Putamen (tissue), 1 donor: ENCODE measurements at regions not wholly inside any gene's neighbourhood (a gene's known extent, or its start where the extent isn't known, plus 50 kb on each side); places are given as distances from the start of the nearest gene placed in this dataset.

Experiments used
- DNase-seq: peaks from one replicate; pipeline ENCODE4 v3.0.0-alpha.2; 2016; ENCODE audit warnings: low spot score

DNA sequence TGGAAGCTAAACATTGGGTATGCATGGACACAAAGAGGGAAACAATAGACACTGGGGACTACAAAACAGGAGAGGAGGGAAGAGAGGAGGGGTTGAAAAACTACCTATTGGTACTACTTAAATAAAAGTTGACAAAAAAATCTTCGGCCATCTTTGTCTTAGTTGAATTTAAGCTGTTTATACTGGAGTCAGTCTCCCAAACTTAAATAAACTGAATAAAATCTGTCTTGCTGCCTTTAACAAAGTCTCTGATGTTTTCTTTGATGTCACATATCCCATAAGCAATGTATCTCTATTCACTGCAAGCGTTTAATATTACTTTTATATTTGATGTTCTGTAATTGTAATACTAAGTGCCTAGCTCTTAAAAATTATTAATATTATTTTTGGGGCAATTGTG, 409.2 kb upstream of the EPHA7 start:
- DNase-seq: no peak

DNA sequence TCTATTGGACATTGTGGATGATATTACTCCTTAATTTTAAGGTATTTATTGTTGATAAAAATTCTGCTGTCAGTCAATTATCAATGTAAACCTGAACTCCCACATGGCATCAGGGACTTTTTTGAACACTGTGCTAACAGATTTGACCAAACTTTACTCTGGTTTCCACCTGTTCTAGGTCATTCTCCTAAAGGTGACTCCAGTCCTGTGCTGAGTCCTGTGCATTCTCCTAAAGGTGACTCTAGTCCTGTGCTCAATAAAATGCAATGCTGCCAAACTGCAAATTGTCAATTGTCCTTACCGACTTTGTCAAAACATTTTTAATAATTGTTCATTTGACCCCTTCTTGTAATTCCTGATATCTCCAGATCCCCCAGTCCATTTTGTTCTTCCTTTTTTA, 408.4 kb upstream of the EPHA7 start:
- DNase-seq: no peak

DNA sequence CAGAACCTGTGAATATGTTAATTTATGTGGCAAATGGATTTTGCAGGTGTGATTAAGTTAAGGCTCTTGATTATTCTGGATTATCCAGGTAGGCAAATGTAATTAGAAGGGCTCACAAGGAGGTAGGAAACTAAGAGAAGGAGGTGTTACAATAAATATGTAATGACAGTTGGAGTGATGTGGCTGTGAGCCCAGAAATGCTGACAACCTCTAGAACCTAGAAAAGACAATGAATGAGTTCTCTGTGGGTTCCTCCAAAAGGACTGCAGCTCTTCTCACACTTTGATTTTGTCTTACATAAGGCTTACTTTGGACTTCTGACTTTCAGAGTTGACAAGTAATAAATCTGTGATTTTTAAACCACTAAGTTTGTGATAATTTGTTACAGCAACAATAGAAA, 406.6 kb upstream of the EPHA7 start:
- DNase-seq: no peak

DNA sequence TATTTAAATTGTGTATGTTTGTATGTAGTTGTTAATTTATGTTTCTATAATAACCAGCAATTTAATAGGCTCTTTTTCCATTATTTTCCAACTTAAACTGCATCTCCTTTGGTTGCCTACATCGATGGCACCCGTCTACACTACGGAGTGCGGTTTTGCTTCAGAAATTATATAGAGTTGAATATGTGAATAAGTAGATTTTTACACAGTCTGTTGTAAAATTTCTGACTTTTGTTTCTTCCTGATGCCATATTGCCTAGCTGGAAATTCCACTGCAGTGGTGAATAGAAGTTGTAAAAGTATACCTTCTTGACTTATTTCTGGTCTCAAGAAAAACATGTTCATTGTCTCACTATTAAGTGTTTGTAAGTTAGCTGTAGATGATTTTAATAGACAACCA, 404.1 kb upstream of the EPHA7 start:
- no peak for DNase-seq

DNA sequence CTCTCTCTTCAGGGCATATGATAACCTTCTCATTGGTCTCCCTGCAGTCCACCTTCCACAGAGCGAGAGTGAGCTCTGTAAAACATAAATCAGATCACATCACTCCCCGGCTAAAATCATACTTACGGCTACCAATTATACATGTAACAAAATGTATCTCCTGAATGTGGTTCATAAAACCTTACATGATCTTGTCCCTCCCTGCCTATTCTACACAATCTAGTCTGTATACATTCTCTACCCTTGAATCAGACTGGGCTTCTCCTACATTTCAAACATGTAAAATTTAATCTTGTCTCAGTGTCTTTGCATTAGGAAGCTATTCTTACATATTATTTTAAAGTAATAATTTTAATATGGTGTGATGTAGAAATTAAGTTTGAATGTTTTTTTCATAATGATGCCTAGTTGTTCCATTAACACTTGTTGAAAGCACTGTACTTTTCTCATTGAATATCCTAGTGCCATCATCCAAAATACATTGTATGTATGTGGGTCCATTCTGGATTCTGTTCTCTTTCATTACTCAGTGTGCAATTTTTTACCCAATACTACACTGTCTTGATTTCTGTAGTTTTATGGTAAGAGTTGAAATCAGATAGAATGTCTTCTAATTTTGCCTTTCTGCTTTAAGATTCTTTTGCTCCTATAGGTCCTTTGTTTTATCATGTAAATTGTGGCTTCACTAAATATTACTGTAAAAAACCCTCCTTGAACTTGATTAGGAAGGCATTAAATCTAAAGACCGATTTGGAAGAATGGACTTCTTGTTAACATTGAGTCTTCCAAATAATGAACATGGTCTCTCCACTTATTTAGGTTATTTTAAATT, 403.3 kb upstream of the EPHA7 start:
- no peak for DNase-seq

DNA sequence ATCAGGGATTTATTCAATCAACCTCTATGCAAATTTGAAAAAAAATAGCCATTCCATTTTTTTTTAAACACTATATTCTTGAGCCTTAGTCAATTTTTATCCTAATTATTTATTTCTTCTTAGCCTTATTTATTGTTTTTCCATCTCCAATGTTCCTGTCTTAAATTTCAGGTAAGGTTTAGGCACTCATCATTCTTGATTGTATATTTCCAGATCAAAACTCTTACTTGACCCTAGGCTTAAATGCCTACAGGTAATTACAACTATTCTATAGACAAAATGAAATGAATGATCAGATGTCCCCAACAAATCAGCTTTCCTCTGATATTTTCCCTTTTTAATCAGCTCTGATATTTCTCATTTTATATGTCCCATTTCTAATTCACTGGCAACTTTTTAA, 402.6 kb upstream of the EPHA7 start:
- no peak for DNase-seq

DNA sequence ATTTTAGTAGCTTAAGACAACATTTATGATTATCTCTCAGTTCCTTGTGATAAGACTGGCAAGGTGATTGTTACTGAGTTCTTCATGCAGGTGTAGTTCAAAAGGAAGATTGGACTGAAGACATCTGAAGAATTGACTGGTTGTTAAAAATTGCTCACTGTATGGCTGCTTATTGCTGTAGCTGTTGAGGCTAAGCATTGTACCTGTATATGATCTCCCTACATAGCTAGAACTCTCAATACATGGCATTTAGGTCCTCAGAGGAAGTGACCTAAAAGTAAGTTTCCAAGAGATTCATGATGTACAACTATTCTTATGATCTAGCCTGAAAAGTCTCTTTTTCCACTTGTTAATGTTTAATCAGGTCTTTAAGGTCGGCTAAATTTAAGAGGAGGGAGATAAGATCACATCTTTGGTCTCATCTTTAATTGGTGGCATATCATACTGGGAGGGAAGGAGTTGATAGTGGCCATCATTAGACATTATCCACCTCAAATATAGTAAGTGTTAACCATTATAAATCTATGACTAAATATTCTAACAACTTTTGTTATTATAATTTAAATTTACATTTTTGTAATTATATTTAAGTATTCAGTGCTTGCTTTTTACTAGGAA, 401.2 kb upstream of the EPHA7 start:
- DNase-seq: no peak

DNA sequence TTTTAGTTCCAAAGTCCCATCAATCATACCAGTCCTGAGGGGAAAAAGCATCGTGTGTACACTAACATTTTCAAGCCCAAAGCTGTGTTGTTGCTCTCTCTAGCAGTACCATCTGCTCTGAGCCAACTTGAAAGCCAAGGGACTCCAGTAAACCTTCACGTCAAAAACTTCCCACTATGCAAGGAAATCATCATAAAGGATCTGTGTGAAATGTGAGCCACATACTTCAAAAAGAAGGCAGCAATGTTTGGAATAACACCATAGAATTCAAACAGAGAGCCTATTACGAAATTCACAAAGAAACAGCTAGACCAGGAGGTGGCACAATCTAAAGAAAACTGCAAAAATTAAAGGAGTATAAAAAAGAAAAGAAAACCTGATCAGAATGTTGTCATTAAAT, 399.8 kb upstream of the EPHA7 start:
- DNase-seq: no peak

DNA sequence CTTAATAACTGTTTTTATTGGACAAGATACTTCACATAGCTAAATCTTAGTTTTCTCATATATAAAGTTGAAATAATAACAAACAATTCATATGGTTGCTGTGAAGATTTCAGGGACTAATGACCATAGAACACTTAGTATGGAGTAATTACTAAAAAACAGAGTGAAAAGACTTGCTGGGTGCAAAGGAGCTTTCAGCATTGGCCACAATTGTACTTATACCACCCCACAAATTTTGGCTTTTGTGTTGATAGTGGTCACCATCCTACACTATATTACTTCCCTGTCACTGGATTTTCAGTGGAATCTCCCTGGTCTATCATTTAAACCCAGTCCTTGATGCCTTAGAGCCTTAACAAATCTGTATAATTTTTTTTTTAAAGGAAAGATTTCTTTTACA, 398.6 kb upstream of the EPHA7 start:
- DNase-seq: no peak

DNA sequence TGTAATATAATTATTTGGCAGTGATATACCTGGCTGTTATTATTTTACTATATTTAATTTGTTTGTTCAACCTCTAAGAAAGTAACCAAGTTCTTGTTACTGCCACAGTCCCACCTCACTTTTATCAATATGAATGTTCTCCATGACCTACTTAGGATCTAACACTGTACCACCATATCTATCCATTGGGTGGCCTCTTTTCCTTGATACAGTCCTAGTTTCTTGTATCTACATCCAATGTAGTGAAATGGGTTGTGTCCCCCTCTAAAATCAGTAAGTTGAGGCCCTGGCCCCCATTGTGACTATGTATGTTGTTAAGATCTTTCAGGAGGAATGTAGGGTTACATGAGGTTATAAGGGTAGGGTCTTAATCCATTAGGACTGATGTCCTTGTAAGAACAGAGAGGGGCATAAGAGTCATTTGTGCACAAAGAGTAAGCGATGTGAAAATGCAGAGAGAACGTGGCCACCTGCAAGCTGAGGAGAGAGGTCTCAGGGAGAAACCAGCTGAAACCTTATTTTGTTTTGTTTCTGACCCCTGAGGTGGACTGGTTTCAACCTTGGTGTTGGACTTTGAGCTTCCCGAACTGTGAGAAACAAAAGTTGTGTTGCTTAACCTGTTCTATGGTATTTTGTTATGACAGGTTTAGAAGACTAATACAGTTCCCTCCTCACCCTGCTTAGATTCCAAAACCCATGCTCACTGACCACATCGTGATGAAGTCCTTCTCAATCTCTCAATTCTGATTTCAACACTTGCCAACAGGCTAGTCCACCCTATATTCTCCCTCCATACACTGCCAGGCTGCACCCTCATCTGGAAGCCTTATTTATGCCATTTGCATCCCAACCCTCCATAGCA, 387.3 kb upstream of the EPHA7 start:
- no peak for DNase-seq

DNA sequence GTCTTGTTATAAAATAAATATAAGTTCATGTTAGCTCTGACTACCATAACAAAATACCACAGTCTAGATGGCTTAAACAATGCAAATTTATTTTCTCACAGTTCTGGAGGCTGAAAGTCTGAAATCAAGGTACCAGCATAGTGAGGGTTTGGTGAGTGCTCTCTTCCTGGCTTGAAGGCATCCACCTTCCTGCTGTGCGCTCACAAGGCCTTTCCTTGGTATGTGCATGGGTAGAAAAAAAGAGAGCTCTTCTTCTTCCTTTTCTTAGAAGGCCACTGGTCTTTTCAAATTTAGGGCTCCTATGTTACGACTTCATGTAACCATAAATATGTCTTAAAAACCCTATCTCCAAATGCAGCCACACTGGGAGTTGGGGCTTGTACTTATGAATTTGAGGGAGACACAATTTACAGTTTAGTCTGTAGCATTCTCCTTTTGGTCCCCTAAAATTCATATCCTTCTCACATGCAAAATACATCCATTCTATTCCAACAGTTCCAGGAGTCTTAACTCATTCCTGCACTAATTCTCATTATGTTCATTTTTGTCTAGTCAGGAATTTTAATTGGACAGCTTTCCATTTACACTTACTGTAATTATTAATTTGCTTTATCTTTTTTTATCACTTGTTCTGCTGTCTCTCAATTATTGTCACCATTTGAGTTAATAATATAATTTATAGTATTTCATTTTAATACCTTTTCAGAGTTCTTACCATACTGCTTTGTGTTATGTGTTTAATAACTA, 381.9 kb upstream of the EPHA7 start:
- no peak for DNase-seq

DNA sequence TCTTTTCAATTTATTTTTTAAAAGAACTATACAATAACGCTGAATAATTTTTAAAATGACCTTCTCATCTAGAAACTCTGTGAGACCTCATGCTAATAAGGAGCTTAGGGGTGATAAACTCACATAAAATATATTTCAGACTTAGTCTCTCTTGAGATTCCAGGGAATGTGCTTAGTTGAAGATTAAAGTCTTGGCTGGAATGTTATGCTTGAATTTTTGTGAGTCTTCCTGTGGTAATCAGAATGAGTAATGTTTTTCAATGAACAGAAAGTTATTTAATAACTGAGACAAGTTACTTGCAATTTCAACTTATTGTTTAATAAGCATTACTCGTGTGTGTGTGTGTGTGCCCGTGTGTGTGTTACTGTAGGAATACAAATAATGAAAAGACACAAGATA, 379.9 kb upstream of the EPHA7 start:
- DNase-seq: no peak

DNA sequence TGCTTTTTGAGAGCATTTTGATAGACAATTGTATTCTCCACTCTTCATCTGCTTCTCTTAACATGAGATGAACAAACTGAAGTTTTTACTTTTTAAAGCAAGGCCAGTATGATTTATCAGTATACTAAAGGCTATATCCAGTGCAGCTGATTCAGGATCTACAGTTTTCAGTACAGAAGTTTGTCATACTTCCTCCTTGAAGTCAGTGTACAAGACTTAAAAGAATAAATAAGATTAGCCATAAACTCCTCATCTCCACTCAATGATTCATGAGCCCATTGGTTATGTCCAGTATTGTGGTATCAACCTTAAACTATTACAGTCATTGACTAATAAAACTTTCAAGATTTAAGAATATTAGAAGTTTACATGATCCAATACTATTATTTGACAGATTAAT, 374.8 kb upstream of the EPHA7 start:
- DNase-seq: no peak

DNA sequence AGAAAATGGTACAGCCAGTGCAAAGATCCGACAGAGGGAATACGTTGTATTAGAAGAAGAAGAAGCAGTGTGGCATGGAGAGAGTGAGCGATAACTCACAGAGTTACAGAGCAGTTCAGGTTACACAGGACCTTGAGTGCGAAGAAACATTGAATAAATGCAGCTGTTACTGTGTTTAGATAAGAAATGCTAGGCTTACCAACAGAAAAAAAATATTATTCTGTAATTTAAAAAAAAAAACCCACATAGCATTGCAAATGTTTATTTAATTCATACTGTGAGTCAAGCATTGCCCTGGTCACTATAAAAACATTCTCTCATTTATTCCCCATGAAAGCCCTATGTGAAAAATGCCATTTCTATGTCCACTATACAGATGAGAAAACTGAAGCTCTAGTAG, 373.4 kb upstream of the EPHA7 start:
- DNase-seq: no peak

DNA sequence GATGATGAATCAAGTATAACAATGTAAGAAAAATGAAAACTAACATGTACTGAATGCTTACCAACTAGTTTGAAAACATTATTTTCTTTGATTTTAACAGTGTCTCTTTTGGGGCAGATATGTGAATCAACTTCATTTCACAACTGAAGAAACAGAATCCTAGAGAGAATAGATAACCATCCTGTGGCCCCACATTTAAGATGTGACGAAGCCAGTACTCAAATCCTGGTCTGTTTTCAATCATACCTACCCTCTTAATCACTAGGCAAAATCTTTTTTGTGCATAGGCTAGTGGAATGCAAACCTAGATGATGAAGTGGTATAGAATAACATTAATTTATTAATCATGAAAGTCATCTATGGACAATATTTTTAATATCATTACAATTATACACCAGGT, 371.6 kb upstream of the EPHA7 start:
- DNase-seq: no peak

DNA sequence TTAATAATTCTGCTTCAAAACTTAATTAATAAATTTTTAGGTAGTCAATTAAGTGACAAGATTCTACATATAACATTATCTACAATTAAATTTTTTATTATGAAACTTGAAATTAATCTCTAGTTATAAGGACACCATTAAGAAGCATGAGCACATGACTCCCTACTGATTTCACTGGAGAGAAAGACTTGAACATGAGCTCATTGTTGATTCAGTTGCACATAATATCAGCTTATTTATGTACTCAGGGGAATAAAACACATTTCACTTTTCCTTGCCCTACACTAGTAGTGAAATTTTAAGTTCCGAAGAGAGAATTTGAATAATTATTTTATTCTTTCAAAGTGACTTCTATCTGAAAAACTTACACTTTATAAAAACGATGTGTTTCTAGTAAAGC, 370.2 kb upstream of the EPHA7 start:
- DNase-seq: no peak

DNA sequence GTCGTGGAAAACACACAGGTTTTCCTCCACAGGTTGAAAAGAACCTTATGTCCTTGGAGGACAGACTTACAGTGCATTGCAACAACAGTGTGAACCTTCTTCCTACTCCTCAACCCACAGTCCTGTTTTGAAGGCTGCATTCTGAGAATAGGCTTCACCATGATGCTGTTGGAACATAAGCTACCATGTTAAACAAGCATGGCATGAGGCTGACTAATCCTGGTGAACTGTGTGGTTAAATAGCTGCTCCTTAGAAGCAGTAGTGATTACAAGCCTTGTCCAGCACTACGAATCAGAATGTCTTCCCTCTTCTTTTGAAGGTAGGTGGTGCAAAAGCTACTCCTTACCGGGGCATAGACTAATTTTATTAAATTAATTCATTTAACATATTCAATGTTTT, 368.5 kb upstream of the EPHA7 start:
- no peak for DNase-seq

DNA sequence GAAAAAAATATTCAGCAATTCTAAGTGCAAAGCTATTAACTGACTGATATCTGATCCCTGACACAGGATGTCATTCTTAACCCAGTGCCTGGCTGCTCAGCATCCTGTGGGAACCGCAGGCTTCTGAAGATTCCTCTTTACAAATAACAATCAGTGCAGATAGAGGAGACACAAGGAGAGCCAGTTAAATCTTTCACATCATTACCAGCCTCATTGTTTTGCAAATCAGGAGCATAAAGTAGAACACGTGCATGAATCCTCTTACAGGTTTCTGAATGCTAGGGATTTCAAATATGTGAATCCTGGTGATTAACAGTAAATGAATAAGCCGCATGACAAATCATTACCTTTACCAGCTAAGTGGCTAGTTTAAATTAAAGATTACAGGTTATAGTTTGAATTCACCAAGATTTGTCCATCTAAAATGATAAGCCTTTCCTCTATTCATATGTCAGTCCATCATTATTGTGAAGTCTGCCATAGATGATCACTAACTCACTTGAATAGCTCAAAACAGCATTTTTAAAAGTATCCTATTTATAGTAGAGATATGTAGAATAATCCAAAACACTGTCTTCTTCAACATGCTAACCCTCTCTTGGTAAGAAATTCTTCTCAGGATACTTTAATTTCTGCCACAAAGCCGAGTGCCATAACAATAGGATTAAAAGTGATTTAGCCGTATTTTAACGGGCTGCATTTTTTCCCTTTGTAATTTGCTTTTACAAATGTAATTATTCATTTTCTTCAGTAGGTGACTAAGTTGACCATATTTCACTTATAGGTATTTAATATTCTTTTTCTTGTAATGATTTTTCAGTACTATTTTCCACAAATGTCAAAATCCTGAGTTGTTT, 367.3 kb upstream of the EPHA7 start:
- no peak for DNase-seq

DNA sequence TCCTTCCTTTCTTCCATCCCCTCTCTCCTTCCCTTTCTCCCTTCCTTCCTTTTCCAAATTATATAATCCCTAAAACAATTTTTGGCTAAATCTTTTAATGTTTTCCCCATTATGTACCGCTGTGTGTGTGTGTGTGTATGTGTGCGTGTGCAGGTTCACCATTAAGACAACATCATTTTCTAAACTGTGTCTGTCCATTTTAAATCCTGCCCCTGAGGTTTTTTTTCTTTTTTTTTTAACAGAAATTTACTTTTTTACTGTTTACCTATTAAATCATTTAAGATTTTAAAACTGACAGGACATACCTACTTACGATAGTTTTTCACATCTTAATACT, 366.3 kb upstream of the EPHA7 start:
- no peak for DNase-seq

DNA sequence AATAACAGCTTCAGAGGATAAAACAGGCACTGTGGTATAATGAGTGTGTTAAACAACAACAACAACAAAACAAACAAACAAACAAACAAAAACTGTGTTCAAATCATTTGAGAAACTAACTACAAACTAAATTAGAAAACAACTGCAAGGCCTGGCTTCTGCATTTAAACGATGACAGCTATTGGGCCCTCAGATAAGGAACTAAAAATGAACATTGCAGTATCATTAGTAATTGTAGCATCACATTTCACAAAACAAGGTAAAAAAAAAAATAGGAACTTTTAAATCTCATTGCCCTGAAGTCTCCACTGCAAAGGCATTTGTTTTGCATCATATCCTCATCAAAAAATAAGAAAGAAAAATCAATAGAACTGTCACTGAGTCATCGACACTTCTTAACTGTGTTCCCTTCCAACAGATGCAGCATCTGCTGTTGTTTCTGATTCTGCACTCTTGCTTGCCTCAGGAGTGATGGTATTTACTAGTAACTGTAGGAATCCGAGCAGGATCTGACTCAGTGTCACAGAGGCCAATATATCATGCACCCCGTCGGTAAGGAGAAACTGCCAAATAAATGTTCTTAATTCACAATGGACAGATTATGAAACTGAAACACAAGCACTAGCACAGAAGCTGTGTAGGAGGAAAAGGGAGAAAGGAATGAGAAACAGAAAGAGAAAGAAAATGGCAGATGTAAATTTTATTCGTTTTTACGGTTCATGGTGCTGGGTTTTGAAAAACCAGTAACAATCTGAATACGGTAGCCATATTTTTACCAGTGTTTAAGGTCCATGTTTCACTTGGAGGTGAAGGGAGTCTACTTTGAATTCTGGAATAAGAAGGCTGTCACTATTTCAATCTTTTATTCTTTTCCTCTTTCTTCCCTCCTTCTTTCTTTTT, 365.7 kb upstream of the EPHA7 start:
- DNase-seq: no peak
